ENCODE measurements at regions not wholly inside any gene's neighbourhood (a gene's known extent, or its start where the extent isn't known, plus 50 kb on each side); places are given as distances from the start of the nearest gene placed in this dataset.

DNA sequence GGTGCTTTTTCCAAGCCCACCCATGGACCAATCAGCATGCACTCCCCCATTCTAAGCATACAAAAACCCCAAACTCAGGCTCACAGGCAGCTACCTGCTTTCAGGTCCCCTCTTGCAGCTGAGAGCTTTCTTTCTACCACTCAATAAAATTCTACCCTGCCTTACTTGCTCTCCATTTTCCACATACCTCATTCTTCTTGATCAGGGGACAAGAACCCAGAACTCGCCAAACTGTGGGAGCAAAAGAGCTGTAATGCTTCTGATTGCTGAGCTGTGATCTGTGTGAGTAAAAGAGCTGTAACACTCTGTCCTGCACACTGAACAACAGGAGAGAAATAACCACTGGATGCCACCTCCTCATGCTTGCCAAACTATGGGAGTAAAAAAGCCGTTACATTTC, 972.1 kb downstream of the SLITRK5 start:
- no peaks in the 10 kb centered on the region for H3K79me2 ChIP-seq (ENCODE audit: control insufficient read depth, insufficient read depth, low read length)
- 0% methylated on average over 2 of the region's 2 CpGs for WGBS (ENCODE audit: insufficient coverage, low coverage, missing lambda C conversion rate)
- TF ChIP-seq KDM5B (IDR thresholded peaks at IDR 0.05; ENCODE audit: insufficient replicate concordance, low read depth, low read length) (no peak), ZBTB9 (CRISPR knock-in tag; IDR thresholded peaks at IDR 0.05) (no peak), POLR2B (IDR thresholded peaks at IDR 0.05; ENCODE audit: low read depth, partially characterized antibody) (no peak), ZNF23 (CRISPR knock-in tag; IDR thresholded peaks at IDR 0.05) (no peak), EGR1 (conservative IDR thresholded peaks at IDR 0.05) (no peak), EP400 (IDR thresholded peaks at IDR 0.05) (no peak)
- no peak overlapping the region for H3K4me3 ChIP-seq
- FAIRE-seq (no peak), DNase-seq (ENCODE audit: extremely low read depth in 1 of 4, low spot score in 3 of 4) (no peak), ATAC-seq (no peak)
- H3K9me1 ChIP-seq (ENCODE audit: control insufficient read depth, insufficient read depth, low read length) = no peaks in the 10 kb centered on the region
- BruUV-seq (replicated peaks) = no TSS peak
- POLR2A ChIA-PET = no interaction called here
- H4K20me1 ChIP-seq (replicated peaks; ENCODE audit: control insufficient read depth, insufficient read depth, low read length) = no peaks in the 10 kb centered on the region
- intact Hi-C loops (cut with micrococcal nuclease) (no loop called here), in situ Hi-C loops (cut with MboI) (no loop called here)
- no peak overlapping the region for H2AFZ ChIP-seq (ENCODE audit: low read depth, low read length)
- no peak overlapping the region for H3K4me2 ChIP-seq (ENCODE audit: insufficient read depth, low read length)
- no peaks in the 10 kb centered on the region for H3K4me1 ChIP-seq (replicated peaks in 1 of 2; ENCODE audit: control insufficient read depth in 2 of 2, insufficient read depth in 2 of 2, low read length in 2 of 2)
- no peak overlapping the region for H3K9ac ChIP-seq (ENCODE audit: insufficient read depth in 1 of 2, low read depth in 2 of 2, low read length in 2 of 2)
- no peak overlapping the region for H3K27ac ChIP-seq (ENCODE audit: extremely low read depth, low read depth, low read length)
- no peaks in the 10 kb centered on the region for H3K27me3 ChIP-seq (ENCODE audit: control insufficient read depth in 2 of 2, insufficient read depth in 2 of 2, low read length in 2 of 2)
- H3K9me3 ChIP-seq (replicated peaks; ENCODE audit: control insufficient read depth, insufficient read depth, low read depth, low read length) = no peaks in the 10 kb centered on the region
- H3K36me3 ChIP-seq (ENCODE audit: control insufficient read depth, insufficient read depth, low read length) = no peaks in the 10 kb centered on the region
- CTCF ChIA-PET (ENCODE audit: low intra/inter-chr PET ratio) = no interaction called here

All from K562 (cell line).